ENCODE measurements at regions not wholly inside any gene's neighbourhood (a gene's known extent, or its start where the extent isn't known, plus 50 kb on each side); places are given as distances from the start of the nearest gene placed in this dataset.

DNA sequence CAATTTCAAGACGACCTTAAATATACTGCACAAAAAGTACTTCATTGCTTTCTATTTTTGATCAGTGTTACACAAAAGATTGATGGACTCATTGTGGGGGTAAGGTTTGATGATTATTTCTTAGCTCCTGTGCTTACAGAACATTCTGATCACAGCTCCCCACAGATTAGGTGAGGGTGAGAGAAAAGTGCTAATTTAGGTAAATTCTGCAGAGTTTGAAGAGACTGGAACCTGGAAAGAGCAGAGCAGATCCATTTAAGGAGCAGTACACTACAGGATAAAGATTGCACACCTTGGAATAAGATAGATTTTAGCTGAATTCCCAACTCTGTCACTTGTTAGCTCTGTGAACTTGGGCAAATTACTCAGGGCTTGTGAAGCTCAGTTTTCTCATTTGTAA lies 291.9 kb upstream of the CDH7 start:
- WGBS, result 53% methylated on average over 1 of the region's 1 CpG
- H3K36me3 ChIP-seq (ENCODE audit: control insufficient read depth in 2 of 2, insufficient read depth in 2 of 2, low read length in 1 of 2), result no peaks in the 10 kb centered on the region
- H3K9me3 ChIP-seq (ENCODE audit: control insufficient read depth in 2 of 2, insufficient read depth in 1 of 2, low read length in 1 of 2), result no peaks in the 10 kb centered on the region
- no peaks in the 10 kb centered on the region for H3K4me1 ChIP-seq (ENCODE audit: control insufficient read depth in 2 of 2, insufficient read depth in 2 of 2, low read length in 2 of 2)
- H3K4me3 ChIP-seq (ENCODE audit: low read length in 2 of 2), result no peak overlapping the region
- no peak for DNase-seq (ENCODE audit: low read depth in 6 of 9, low spot score in 9 of 9)
- no peaks in the 10 kb centered on the region for H3K27me3 ChIP-seq (ENCODE audit: control insufficient read depth in 2 of 2, insufficient read depth in 1 of 2, low read length in 1 of 2)
- H3K27ac ChIP-seq (ENCODE audit: low read depth in 1 of 2, low read length in 1 of 2), result no peak overlapping the region

DNA sequence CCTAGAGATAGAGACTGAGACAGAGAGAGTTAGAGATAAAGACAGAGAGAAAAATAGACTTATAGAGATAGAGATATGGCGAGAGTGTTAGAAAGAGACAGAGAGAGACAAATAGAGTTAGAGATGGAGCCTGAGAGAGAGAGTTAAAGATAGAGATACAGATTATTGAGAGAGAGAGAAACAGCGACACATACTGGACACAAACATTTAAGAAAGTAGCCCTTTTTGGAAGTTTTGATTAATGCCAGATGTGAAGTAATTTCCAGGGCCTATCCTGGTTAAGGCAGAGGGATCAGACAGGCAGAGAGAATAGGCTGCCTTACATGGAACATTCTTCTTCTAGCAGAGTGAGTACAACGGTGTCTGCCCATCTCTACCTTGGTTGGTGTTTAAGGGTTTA lies 311.6 kb upstream of the CDH7 start:
- Histone ChIP-seq H3K4me1 (ENCODE audit: control insufficient read depth in 2 of 2, insufficient read depth in 2 of 2, low read length in 2 of 2) (no peaks in the 10 kb centered on the region), H3K9me3 (ENCODE audit: control insufficient read depth in 2 of 2, insufficient read depth in 1 of 2, low read length in 1 of 2) (no peaks in the 10 kb centered on the region), H3K27me3 (ENCODE audit: control insufficient read depth in 2 of 2, insufficient read depth in 1 of 2, low read length in 1 of 2) (no peaks in the 10 kb centered on the region), H3K4me3 (ENCODE audit: low read length in 2 of 2) (no peak overlapping the region), H3K27ac (ENCODE audit: low read depth in 1 of 2, low read length in 1 of 2) (no peak overlapping the region), H3K36me3 (ENCODE audit: control insufficient read depth in 2 of 2, insufficient read depth in 2 of 2, low read length in 1 of 2) (no peaks in the 10 kb centered on the region)
- DNase-seq (ENCODE audit: low read depth in 6 of 9, low spot score in 9 of 9), result no peak
- WGBS, result 58% methylated on average over 3 of the region's 3 CpGs

DNA sequence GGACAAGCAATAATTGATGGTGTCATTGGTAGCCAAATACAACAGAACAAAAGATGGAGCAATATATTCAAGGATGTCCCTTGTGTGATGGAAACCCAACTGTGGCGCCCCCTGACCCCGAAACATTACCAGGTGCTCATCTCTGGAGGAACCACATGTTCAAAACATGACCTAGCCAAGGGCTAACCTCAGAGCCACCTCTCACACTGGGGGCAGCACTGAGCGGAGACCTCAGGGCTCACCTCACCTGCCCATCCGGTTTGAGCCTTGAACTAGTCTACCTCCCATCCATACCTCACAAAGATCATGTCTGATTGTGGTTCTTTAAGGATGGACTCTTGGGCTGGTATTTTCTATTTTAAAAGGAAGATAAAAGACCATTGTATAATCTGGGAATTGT lies 314.4 kb upstream of the CDH7 start:
- WGBS, result 96% methylated on average over 4 of the region's 4 CpGs
- DNase-seq (ENCODE audit: low read depth in 6 of 9, low spot score in 9 of 9), result no peak
- H3K4me3 ChIP-seq (ENCODE audit: low read length in 2 of 2), result no peak overlapping the region
- no peaks in the 10 kb centered on the region for H3K9me3 ChIP-seq (ENCODE audit: control insufficient read depth in 2 of 2, insufficient read depth in 1 of 2, low read length in 1 of 2)
- no peaks in the 10 kb centered on the region for H3K36me3 ChIP-seq (ENCODE audit: control insufficient read depth in 2 of 2, insufficient read depth in 2 of 2, low read length in 1 of 2)
- H3K27me3 ChIP-seq (ENCODE audit: control insufficient read depth in 2 of 2, insufficient read depth in 1 of 2, low read length in 1 of 2), result no peaks in the 10 kb centered on the region
- H3K4me1 ChIP-seq (ENCODE audit: control insufficient read depth in 2 of 2, insufficient read depth in 2 of 2, low read length in 2 of 2), result no peaks in the 10 kb centered on the region
- H3K27ac ChIP-seq (ENCODE audit: low read depth in 1 of 2, low read length in 1 of 2), result no peak overlapping the region

DNA sequence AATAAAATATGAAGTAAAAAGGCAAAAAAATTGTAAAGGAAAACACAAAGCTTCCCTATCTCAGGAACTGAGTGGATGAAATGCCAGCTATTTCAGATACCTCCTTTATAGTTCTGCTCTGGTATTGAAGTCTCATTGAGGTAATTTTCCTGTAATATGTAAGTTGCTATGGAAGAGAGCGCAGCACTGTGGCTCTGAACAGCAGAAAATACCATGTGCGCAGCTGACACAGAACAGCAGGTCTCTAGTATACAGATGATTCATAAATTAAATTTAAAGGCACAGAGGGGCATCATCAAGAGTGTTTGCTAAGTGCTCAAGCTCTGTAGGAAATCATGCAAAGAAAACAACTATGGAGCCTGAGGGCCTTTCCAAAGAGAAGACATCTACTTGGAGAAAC lies 315.3 kb upstream of the CDH7 start:
- Histone ChIP-seq H3K4me1 (ENCODE audit: control insufficient read depth in 2 of 2, insufficient read depth in 2 of 2, low read length in 2 of 2) (no peaks in the 10 kb centered on the region), H3K36me3 (ENCODE audit: control insufficient read depth in 2 of 2, insufficient read depth in 2 of 2, low read length in 1 of 2) (no peaks in the 10 kb centered on the region), H3K4me3 (ENCODE audit: low read length in 2 of 2) (no peak overlapping the region), H3K27ac (ENCODE audit: low read depth in 1 of 2, low read length in 1 of 2) (no peak overlapping the region), H3K9me3 (ENCODE audit: control insufficient read depth in 2 of 2, insufficient read depth in 1 of 2, low read length in 1 of 2) (no peaks in the 10 kb centered on the region), H3K27me3 (ENCODE audit: control insufficient read depth in 2 of 2, insufficient read depth in 1 of 2, low read length in 1 of 2) (no peaks in the 10 kb centered on the region)
- WGBS, result 95% methylated on average over 2 of the region's 2 CpGs
- no peak for DNase-seq (ENCODE audit: low read depth in 6 of 9, low spot score in 9 of 9)

DNA sequence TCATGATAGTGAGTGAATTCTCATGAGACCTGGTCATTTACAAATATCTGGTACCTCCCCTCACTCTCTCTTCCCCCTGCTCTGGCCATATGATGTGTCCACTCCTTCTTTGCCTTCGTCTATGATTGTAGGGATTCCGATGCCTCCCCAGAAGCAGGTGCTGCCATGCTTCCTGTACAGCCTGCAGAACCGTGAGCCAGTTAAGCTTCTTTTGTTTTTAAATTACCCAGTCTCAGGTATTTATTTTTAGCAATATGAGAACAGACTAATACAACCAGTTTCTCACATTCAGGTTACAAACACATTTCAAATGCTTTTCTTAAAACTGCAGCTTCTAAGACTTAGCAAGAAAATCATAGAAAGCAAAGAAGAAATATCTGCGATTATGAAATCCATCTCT lies 321.2 kb upstream of the CDH7 start:
- no peak overlapping the region for H3K4me3 ChIP-seq (ENCODE audit: low read length in 2 of 2)
- H3K27ac ChIP-seq (ENCODE audit: low read depth in 1 of 2, low read length in 1 of 2), result no peak overlapping the region
- no peaks in the 10 kb centered on the region for H3K36me3 ChIP-seq (ENCODE audit: control insufficient read depth in 2 of 2, insufficient read depth in 2 of 2, low read length in 1 of 2)
- no peaks in the 10 kb centered on the region for H3K27me3 ChIP-seq (ENCODE audit: control insufficient read depth in 2 of 2, insufficient read depth in 1 of 2, low read length in 1 of 2)
- no peaks in the 10 kb centered on the region for H3K4me1 ChIP-seq (ENCODE audit: control insufficient read depth in 2 of 2, insufficient read depth in 2 of 2, low read length in 2 of 2)
- WGBS, result 96% methylated on average over 4 of the region's 4 CpGs
- DNase-seq (ENCODE audit: low read depth in 6 of 9, low spot score in 9 of 9), result no peak
- H3K9me3 ChIP-seq (ENCODE audit: control insufficient read depth in 2 of 2, insufficient read depth in 1 of 2, low read length in 1 of 2), result no peaks in the 10 kb centered on the region

DNA sequence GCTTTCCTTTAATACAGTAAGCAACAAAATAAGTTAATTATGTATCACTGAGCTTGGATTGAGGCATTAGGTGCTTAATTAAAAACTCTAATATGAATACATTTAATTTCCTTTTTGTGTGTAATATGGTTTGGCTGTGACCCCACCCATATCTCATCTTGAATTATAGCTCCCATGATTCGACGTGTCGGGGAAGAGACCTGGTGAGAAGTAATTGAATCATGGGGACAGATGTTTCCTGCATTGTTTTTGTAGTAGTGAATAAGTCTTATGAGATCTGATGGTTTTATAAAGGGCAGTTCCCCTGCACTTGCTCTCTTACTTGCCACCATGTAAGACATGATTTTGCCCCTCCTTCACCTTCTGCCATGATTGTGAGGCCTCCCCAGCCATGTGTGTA lies 325.4 kb upstream of the CDH7 start:
- H3K27ac ChIP-seq (ENCODE audit: low read depth in 1 of 2, low read length in 1 of 2), result no peak overlapping the region
- 15% methylated on average over 3 of the region's 3 CpGs for WGBS
- no peaks in the 10 kb centered on the region for H3K27me3 ChIP-seq (ENCODE audit: control insufficient read depth in 2 of 2, insufficient read depth in 1 of 2, low read length in 1 of 2)
- no peak for DNase-seq (ENCODE audit: low read depth in 6 of 9, low spot score in 9 of 9)
- no peaks in the 10 kb centered on the region for H3K36me3 ChIP-seq (ENCODE audit: control insufficient read depth in 2 of 2, insufficient read depth in 2 of 2, low read length in 1 of 2)
- no peaks in the 10 kb centered on the region for H3K9me3 ChIP-seq (ENCODE audit: control insufficient read depth in 2 of 2, insufficient read depth in 1 of 2, low read length in 1 of 2)
- H3K4me3 ChIP-seq (ENCODE audit: low read length in 2 of 2), result no peak overlapping the region
- no peaks in the 10 kb centered on the region for H3K4me1 ChIP-seq (ENCODE audit: control insufficient read depth in 2 of 2, insufficient read depth in 2 of 2, low read length in 2 of 2)

DNA sequence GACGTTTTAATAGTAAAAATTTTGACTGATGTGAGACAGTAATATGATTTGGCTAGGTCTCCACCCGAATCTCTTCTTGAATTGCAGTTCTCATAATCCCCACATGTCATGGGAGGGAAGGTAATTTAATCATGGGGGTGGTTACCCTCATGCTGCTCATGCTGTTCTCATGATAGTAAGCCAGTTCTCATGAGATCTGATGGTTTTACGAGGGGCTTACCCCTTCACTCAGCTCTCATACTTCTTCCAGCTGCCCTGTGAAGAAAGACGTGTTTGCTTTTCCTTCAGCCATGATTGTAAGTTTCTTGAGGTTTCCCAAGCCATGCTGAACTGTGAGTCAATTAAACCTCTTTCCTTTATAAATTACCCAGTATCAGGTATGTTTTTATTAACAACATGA lies 327.0 kb upstream of the CDH7 start:
- Histone ChIP-seq H3K27ac (ENCODE audit: low read depth in 1 of 2, low read length in 1 of 2) (no peak overlapping the region), H3K36me3 (ENCODE audit: control insufficient read depth in 2 of 2, insufficient read depth in 2 of 2, low read length in 1 of 2) (no peaks in the 10 kb centered on the region), H3K27me3 (ENCODE audit: control insufficient read depth in 2 of 2, insufficient read depth in 1 of 2, low read length in 1 of 2) (no peaks in the 10 kb centered on the region), H3K9me3 (ENCODE audit: control insufficient read depth in 2 of 2, insufficient read depth in 1 of 2, low read length in 1 of 2) (no peaks in the 10 kb centered on the region), H3K4me1 (ENCODE audit: control insufficient read depth in 2 of 2, insufficient read depth in 2 of 2, low read length in 2 of 2) (no peaks in the 10 kb centered on the region), H3K4me3 (ENCODE audit: low read length in 2 of 2) (no peak overlapping the region)
- DNase-seq (ENCODE audit: low read depth in 6 of 9, low spot score in 9 of 9), result no peak
- WGBS, result 77% methylated on average over 4 of the region's 4 CpGs

DNA sequence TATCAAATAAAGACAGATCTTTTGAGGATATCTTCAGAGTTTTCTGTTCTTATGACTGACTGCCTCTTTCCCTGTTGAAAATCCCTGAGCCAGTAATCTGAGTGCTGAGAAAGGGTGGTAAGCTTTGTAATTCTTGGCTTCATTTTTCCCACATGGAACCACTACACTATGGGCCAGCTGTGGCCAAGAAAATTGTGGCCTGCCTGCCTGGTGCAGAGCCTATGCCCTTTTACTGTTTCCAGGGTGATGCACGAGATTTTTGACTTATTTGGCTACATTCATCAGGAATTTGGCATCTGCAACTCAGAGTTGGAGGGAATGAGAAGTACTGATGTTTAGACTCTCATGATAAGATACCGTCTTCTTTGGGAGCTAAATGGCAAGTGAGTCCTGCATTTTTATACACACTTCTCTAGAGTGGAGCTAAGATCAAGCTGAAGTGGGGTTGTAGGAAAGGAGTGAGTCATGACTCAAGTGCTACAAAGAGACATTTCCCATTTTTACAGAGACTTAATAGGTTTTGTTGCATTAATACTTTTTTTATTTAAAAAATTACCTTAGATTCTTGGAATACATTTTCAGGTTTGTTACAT lies 328.2 kb upstream of the CDH7 start:
- Histone ChIP-seq H3K4me1 (ENCODE audit: control insufficient read depth in 2 of 2, insufficient read depth in 2 of 2, low read length in 2 of 2) (no peaks in the 10 kb centered on the region), H3K27ac (ENCODE audit: low read depth in 1 of 2, low read length in 1 of 2) (no peak overlapping the region), H3K4me3 (ENCODE audit: low read length in 2 of 2) (no peak overlapping the region), H3K27me3 (ENCODE audit: control insufficient read depth in 2 of 2, insufficient read depth in 1 of 2, low read length in 1 of 2) (no peaks in the 10 kb centered on the region), H3K9me3 (ENCODE audit: control insufficient read depth in 2 of 2, insufficient read depth in 1 of 2, low read length in 1 of 2) (no peaks in the 10 kb centered on the region), H3K36me3 (ENCODE audit: control insufficient read depth in 2 of 2, insufficient read depth in 2 of 2, low read length in 1 of 2) (no peaks in the 10 kb centered on the region)
- WGBS, result 83% methylated on average over 2 of the region's 2 CpGs
- no peak for DNase-seq (ENCODE audit: low read depth in 6 of 9, low spot score in 9 of 9)

DNA sequence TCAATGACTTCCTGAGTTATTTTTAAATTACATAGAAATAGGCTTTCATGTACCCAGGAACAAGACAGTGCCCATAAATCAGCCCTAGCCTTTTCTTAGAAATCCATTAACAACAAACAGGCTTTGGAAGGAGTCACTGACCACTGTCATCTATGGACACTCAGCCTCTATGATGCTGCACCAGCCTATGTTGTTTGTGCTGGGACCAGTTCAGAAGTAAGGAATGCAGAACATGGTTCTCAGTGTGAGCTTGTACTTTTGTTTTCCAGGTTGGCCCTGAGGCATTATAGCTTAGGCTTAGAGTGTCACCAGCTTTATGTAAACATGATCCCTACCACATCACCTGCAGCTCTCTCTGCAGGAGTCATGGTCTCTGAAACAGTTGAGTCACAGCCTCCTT lies 335.7 kb upstream of the CDH7 start:
- no peaks in the 10 kb centered on the region for H3K9me3 ChIP-seq (ENCODE audit: control insufficient read depth in 2 of 2, insufficient read depth in 1 of 2, low read length in 1 of 2)
- H3K4me1 ChIP-seq (ENCODE audit: control insufficient read depth in 2 of 2, insufficient read depth in 2 of 2, low read length in 2 of 2), result no peaks in the 10 kb centered on the region
- no peaks in the 10 kb centered on the region for H3K27me3 ChIP-seq (ENCODE audit: control insufficient read depth in 2 of 2, insufficient read depth in 1 of 2, low read length in 1 of 2)
- no peak for DNase-seq (ENCODE audit: low read depth in 6 of 9, low spot score in 9 of 9)
- no peak overlapping the region for H3K4me3 ChIP-seq (ENCODE audit: low read length in 2 of 2)
- H3K36me3 ChIP-seq (ENCODE audit: control insufficient read depth in 2 of 2, insufficient read depth in 2 of 2, low read length in 1 of 2), result no peaks in the 10 kb centered on the region
- no peak overlapping the region for H3K27ac ChIP-seq (ENCODE audit: low read depth in 1 of 2, low read length in 1 of 2)

DNA sequence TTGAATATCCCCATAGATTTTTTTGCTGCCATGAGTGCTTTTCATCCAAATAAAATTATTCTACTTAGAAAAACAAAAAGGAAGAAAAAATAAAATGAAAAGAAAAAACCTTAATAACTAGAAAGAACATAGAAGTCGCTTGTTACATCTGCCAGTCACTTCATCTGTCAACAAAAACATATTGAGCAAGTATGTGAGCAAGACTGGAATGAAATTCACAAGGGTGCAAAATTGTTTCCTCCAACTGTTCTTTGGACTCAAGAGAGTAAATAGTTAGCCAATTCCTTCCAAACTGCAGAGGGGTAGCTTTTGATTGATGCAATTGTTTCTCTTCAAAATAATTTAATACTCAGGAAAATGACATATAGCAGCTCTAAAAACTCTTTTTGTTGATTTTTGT lies 336.3 kb upstream of the CDH7 start:
- no peak for DNase-seq (ENCODE audit: low read depth in 6 of 9, low spot score in 9 of 9)
- H3K27me3 ChIP-seq (ENCODE audit: control insufficient read depth in 2 of 2, insufficient read depth in 1 of 2, low read length in 1 of 2), result no peaks in the 10 kb centered on the region
- 76% methylated on average over 1 of the region's 1 CpG for WGBS
- no peaks in the 10 kb centered on the region for H3K4me1 ChIP-seq (ENCODE audit: control insufficient read depth in 2 of 2, insufficient read depth in 2 of 2, low read length in 2 of 2)
- H3K4me3 ChIP-seq (ENCODE audit: low read length in 2 of 2), result no peak overlapping the region
- no peak overlapping the region for H3K27ac ChIP-seq (ENCODE audit: low read depth in 1 of 2, low read length in 1 of 2)
- H3K9me3 ChIP-seq (ENCODE audit: control insufficient read depth in 2 of 2, insufficient read depth in 1 of 2, low read length in 1 of 2), result no peaks in the 10 kb centered on the region
- H3K36me3 ChIP-seq (ENCODE audit: control insufficient read depth in 2 of 2, insufficient read depth in 2 of 2, low read length in 1 of 2), result no peaks in the 10 kb centered on the region
